ENCODE measurements at regions not wholly inside any gene's neighbourhood (a gene's known extent, or its start where the extent isn't known, plus 50 kb on each side); places are given as distances from the start of the nearest gene placed in this dataset.

GRCh38 chr13:70890289-70890688 lies 782.0 kb upstream of the KLHL1 start (continued):
- TF ChIP-seq, protein P1, sequence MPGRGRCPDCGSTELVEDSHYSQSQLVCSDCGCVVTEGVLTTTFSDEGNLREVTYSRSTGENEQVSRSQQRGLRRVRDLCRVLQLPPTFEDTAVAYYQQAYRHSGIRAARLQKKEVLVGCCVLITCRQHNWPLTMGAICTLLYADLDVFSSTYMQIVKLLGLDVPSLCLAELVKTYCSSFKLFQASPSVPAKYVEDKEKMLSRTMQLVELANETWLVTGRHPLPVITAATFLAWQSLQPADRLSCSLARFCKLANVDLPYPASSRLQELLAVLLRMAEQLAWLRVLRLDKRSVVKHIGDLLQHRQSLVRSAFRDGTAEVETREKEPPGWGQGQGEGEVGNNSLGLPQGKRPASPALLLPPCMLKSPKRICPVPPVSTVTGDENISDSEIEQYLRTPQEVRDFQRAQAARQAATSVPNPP (CRISPR knock-in tag; IDR thresholded peaks at IDR 0.05), result no peak
- TF ChIP-seq KDM3A (CRISPR knock-in tag; IDR thresholded peaks at IDR 0.05; ENCODE audit: low read depth) (no peak), TBP (CRISPR knock-in tag; IDR thresholded peaks at IDR 0.05) (no peak), ZNF878 (CRISPR knock-in tag; IDR thresholded peaks at IDR 0.05) (no peak), CCDC6 (CRISPR knock-in tag; IDR thresholded peaks at IDR 0.05) (no peak), RFX5 (IDR thresholded peaks at IDR 0.05; ENCODE audit: low read depth, low read length) (no peak), TEAD3 (CRISPR knock-in tag; optimal IDR thresholded peaks at IDR 0.05; ENCODE audit: borderline replicate concordance) (peak; percentile 89), MIXL1 (CRISPR knock-in tag; IDR thresholded peaks at IDR 0.05) (peak; percentile 99), HNRNPH1 (optimal IDR thresholded peaks at IDR 0.05; ENCODE audit: low read depth, low read length) (no peak), ZNF7 (CRISPR knock-in tag; IDR thresholded peaks at IDR 0.05) (no peak), ERF (CRISPR knock-in tag; IDR thresholded peaks at IDR 0.05) (no peak), ARID3A (IDR thresholded peaks at IDR 0.05; ENCODE audit: low read depth, low read length) (peak; percentile 91), ELF3 (CRISPR knock-in tag; IDR thresholded peaks at IDR 0.05) (peak; percentile 50; the same call in 1 of the 2 replicates), ZSCAN22 (CRISPR knock-in tag; IDR thresholded peaks at IDR 0.05) (no peak), TOPORS (CRISPR knock-in tag; IDR thresholded peaks at IDR 0.05) (no peak), PAXIP1 (CRISPR knock-in tag; conservative IDR thresholded peaks at IDR 0.05) (peak; percentile 72), SOX5 (CRISPR knock-in tag; IDR thresholded peaks at IDR 0.05; ENCODE audit: borderline replicate concordance) (peak; percentile 86), CERS6 (CRISPR knock-in tag; IDR thresholded peaks at IDR 0.05) (no peak), SOX6 (IDR thresholded peaks at IDR 0.05) (no peak), SOX6 (CRISPR knock-in tag; IDR thresholded peaks at IDR 0.05) (peak; percentile 70; the same call in 1 of the 2 replicates)
- TF ChIP-seq, protein P2, sequence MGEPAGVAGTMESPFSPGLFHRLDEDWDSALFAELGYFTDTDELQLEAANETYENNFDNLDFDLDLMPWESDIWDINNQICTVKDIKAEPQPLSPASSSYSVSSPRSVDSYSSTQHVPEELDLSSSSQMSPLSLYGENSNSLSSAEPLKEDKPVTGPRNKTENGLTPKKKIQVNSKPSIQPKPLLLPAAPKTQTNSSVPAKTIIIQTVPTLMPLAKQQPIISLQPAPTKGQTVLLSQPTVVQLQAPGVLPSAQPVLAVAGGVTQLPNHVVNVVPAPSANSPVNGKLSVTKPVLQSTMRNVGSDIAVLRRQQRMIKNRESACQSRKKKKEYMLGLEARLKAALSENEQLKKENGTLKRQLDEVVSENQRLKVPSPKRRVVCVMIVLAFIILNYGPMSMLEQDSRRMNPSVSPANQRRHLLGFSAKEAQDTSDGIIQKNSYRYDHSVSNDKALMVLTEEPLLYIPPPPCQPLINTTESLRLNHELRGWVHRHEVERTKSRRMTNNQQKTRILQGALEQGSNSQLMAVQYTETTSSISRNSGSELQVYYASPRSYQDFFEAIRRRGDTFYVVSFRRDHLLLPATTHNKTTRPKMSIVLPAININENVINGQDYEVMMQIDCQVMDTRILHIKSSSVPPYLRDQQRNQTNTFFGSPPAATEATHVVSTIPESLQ (CRISPR knock-in tag; conservative IDR thresholded peaks at IDR 0.05), result no peak
- TF ChIP-seq, protein P3, sequence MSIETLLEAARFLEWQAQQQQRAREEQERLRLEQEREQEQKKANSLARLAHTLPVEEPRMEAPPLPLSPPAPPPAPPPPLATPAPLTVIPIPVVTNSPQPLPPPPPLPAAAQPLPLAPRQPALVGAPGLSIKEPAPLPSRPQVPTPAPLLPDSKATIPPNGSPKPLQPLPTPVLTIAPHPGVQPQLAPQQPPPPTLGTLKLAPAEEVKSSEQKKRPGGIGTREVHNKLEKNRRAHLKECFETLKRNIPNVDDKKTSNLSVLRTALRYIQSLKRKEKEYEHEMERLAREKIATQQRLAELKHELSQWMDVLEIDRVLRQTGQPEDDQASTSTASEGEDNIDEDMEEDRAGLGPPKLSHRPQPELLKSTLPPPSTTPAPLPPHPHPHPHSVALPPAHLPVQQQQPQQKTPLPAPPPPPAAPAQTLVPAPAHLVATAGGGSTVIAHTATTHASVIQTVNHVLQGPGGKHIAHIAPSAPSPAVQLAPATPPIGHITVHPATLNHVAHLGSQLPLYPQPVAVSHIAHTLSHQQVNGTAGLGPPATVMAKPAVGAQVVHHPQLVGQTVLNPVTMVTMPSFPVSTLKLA (IDR thresholded peaks at IDR 0.05), result no peak
